ENCODE measurements at regions not wholly inside any gene's neighbourhood (a gene's known extent, or its start where the extent isn't known, plus 50 kb on each side); places are given as distances from the start of the nearest gene placed in this dataset.

DNA sequence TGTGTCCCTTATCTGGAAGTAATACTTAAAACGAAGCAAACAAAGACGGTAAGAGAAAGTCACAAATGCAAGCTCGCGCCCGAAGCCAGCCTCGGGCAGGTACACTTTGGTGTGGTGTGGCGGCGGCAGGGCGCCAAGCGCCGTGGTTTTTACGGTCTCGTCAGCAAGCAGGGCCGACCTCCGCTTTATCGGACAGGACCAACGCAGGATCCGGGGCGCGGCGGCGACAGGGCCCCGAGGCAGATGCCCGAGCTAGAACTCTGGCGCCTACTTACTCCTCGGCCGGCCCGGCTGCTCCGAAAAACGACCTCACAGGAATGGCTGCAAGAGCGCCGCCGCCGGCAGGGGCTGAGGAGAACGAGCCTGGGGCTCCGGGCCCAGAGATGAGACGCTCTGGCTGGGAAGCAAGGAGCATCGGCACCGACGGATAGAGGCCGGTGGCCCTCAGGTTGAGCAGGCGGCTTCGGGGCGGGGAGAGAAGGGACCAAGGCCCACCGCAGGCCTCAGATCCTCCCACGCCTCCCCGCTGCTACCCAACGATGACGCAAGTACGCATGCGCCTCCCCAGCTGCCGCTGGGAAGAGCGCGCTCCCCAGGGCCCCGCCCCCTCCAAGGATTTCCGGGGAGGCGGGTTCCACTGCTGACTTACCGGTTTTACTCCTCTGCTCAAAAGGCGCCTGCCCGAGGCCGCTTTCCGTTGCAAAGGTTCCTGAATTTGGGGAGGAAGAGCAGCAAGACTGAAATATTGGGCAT lies 60.6 kb downstream of the FAM217A start (continued):
- TF ChIP-seq NR2C2 (CRISPR knock-in tag; IDR thresholded peaks at IDR 0.05), result no peak
- TF ChIP-seq NR2C2 (tag; IDR thresholded peaks at IDR 0.05), result peak; percentile 75
- peak; percentile 13 for TF ChIP-seq XRCC5 (IDR thresholded peaks at IDR 0.05; ENCODE audit: low read depth, low read length)
- peak; percentile 85; the same call in 1 of the 2 replicates for TF ChIP-seq ERF (CRISPR knock-in tag; IDR thresholded peaks at IDR 0.05)
- TF ChIP-seq HMG20A (CRISPR knock-in tag; conservative IDR thresholded peaks at IDR 0.05), result no peak
- no peak for TF ChIP-seq ZNF124 (CRISPR knock-in tag; IDR thresholded peaks at IDR 0.05)
- TF ChIP-seq, protein P1, sequence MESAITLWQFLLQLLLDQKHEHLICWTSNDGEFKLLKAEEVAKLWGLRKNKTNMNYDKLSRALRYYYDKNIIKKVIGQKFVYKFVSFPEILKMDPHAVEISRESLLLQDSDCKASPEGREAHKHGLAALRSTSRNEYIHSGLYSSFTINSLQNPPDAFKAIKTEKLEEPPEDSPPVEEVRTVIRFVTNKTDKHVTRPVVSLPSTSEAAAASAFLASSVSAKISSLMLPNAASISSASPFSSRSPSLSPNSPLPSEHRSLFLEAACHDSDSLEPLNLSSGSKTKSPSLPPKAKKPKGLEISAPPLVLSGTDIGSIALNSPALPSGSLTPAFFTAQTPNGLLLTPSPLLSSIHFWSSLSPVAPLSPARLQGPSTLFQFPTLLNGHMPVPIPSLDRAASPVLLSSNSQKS (CRISPR knock-in tag; IDR thresholded peaks at IDR 0.05), result no peak
- TF ChIP-seq CBX8 (IDR thresholded peaks at IDR 0.05; ENCODE audit: borderline replicate concordance, extremely low read depth, low read depth, low read length, poor library complexity, severe bottlenecking), result no peak
- TF ChIP-seq, protein P2, sequence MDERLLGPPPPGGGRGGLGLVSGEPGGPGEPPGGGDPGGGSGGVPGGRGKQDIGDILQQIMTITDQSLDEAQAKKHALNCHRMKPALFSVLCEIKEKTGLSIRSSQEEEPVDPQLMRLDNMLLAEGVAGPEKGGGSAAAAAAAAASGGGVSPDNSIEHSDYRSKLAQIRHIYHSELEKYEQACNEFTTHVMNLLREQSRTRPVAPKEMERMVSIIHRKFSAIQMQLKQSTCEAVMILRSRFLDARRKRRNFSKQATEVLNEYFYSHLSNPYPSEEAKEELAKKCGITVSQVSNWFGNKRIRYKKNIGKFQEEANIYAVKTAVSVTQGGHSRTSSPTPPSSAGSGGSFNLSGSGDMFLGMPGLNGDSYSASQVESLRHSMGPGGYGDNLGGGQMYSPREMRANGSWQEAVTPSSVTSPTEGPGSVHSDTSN (CRISPR knock-in tag; IDR thresholded peaks at IDR 0.05; ENCODE audit: low read depth), result no peak
- TF ChIP-seq, protein P2 (tag; conservative IDR thresholded peaks at IDR 0.05; ENCODE audit: low read depth), result 0 out of 2 replicates have a peak, but pooled peaks have one; percentile 1
- no peak for TF ChIP-seq TSHZ1 (CRISPR knock-in tag; IDR thresholded peaks at IDR 0.05)
- peak; percentile 61; the same call in 1 of the 2 replicates for TF ChIP-seq CREB3L1 (IDR thresholded peaks at IDR 0.05; ENCODE audit: borderline replicate concordance, low read depth)
- TF ChIP-seq ZNF785 (CRISPR knock-in tag; IDR thresholded peaks at IDR 0.05), result no peak
